H1 (cell line): ENCODE measurements at regions not wholly inside any gene's neighbourhood (a gene's known extent, or its start where the extent isn't known, plus 50 kb on each side); places are given as distances from the start of the nearest gene placed in this dataset.

ENCODE experiments used
- ATF2 ChIP-seq: IDR thresholded peaks from 2 replicates; pipeline ENCODE4 v1.6.1; 2012; ENCODE audit warnings: low read length, inconsistent platforms
- BACH1 ChIP-seq: IDR thresholded peaks from 2 replicates; pipeline ENCODE4 v1.6.1; 2012; ENCODE audit warnings: low read length, improper control_type of control experiment
- E2F6 ChIP-seq: IDR thresholded peaks from 2 replicates; pipeline ENCODE4 v1.6.1; 2012; ENCODE audit warnings: inconsistent platforms
- MAX ChIP-seq: IDR thresholded peaks from 2 replicates; pipeline ENCODE4 v1.6.1; 2012; ENCODE audit warnings: inconsistent platforms
- NRF1 ChIP-seq: IDR thresholded peaks from 2 replicates; pipeline ENCODE4 v1.6.1; 2011; ENCODE audit warnings: mild to moderate bottlenecking, low read depth, low read length, improper control_type of control experiment

GRCh38 chr19:27679399-27679798 is 1533.6 kb downstream of the UQCRFS1 start (continued):
- TF ChIP-seq MAX (no peak), E2F6 (no peak), BACH1 (no peak), ATF2 (no peak), NRF1 (no peak)
